GM18502 (cell line): ENCODE measurements at regions not wholly inside any gene's neighbourhood (a gene's known extent, or its start where the extent isn't known, plus 50 kb on each side); places are given as distances from the start of the nearest gene placed in this dataset.
"Not testable (repeated sequence)": the region's sequence is repeated elsewhere in the genome, so short reads cannot be mapped to it uniquely, and the experiment has no call there.

Source experiments
- ATAC-seq: cut with Tn5 transposase; IDR thresholded peaks from one replicate; pipeline ENCODE4 v1.9.1; 2021; ENCODE audit warnings: mild to moderate bottlenecking; ENCODE audit not compliant: unreplicated experiment, poor library complexity

GRCh38 chr7:109836016-109836415 is 1254.9 kb upstream of the LRRN3 start:
- no peak for ATAC-seq

GRCh38 chr7:109842386-109842785 is 1248.5 kb upstream of the LRRN3 start:
- no peak for ATAC-seq

GRCh38 chr7:109844362-109844761 is 1246.6 kb upstream of the LRRN3 start:
- ATAC-seq = no peak

GRCh38 chr7:109864230-109864629 is 1226.7 kb upstream of the LRRN3 start:
- ATAC-seq = no peak

- no peak for ATAC-seq
Observed at GRCh38 chr7:109868215-109868860, 1222.6 kb upstream of the LRRN3 start.

- ATAC-seq = no peak
Observed at GRCh38 chr7:109873296-109873695, 1217.6 kb upstream of the LRRN3 start.

- ATAC-seq = no peak
Observed at GRCh38 chr7:109879287-109879828, 1211.6 kb upstream of the LRRN3 start.

- no peak for ATAC-seq
Observed at GRCh38 chr7:109890622-109891021, 1200.3 kb upstream of the LRRN3 start.

- no peak for ATAC-seq
Observed at GRCh38 chr7:109893231-109893630, 1197.7 kb upstream of the LRRN3 start.

GRCh38 chr7:109895536-109895935 is 1195.4 kb upstream of the LRRN3 start:
- no peak for ATAC-seq

- ATAC-seq = no peak
Observed at GRCh38 chr7:109901926-109902325, 1189.0 kb upstream of the LRRN3 start.

GRCh38 chr7:109905368-109906065 is 1185.4 kb upstream of the LRRN3 start:
- not testable (repeated sequence) for ATAC-seq

- no peak for ATAC-seq
Observed at GRCh38 chr7:109915670-109916069, 1175.3 kb upstream of the LRRN3 start.

GRCh38 chr7:109926738-109927137 is 1164.2 kb upstream of the LRRN3 start:
- ATAC-seq = no peak

- ATAC-seq = no peak
Observed at GRCh38 chr7:109930049-109930448, 1160.9 kb upstream of the LRRN3 start.

- ATAC-seq = no peak
Observed at GRCh38 chr7:109939207-109939606, 1151.7 kb upstream of the LRRN3 start.

- no peak for ATAC-seq
Observed at GRCh38 chr7:109945820-109946518, 1145.0 kb upstream of the LRRN3 start.

- no peak for ATAC-seq
Observed at GRCh38 chr7:109950256-109950655, 1140.7 kb upstream of the LRRN3 start.

- no peak for ATAC-seq
Observed at GRCh38 chr7:109950821-109951564, 1139.9 kb upstream of the LRRN3 start.

GRCh38 chr7:109951565-109951928 is 1139.4 kb upstream of the LRRN3 start:
- no peak for ATAC-seq

GRCh38 chr7:109955986-109956385 is 1134.9 kb upstream of the LRRN3 start:
- ATAC-seq = no peak
